Activated naive CD8-positive, alpha-beta T cell treated with anti-CD3 and anti-CD28 coated beads for 36 hours (primary cell): ENCODE measurements at regions not wholly inside any gene's neighbourhood (a gene's known extent, or its start where the extent isn't known, plus 50 kb on each side); places are given as distances from the start of the nearest gene placed in this dataset.
"Not testable (repeated sequence)": the region's sequence is repeated elsewhere in the genome, so short reads cannot be mapped to it uniquely, and the experiment has no call there.

Experiments
- DNase-seq: peaks from one replicate; pipeline ENCODE4 v3.0.0; 2021
- H3K27ac Mint-ChIP-seq: one replicate; pipeline ENCODE4 v1.8.0; 2022; ENCODE audit warnings: mild to moderate bottlenecking, moderate library complexity, mixed read lengths
- H3K27me3 Mint-ChIP-seq: one replicate; pipeline ENCODE4 v1.8.0; 2022; ENCODE audit warnings: mild to moderate bottlenecking, mixed read lengths
- H3K36me3 Mint-ChIP-seq: one replicate; pipeline ENCODE4 v1.8.0; 2021; ENCODE audit warnings: mild to moderate bottlenecking, mixed read lengths
- H3K4me1 Mint-ChIP-seq: one replicate; pipeline ENCODE4 v1.8.0; 2021; ENCODE audit warnings: mixed read lengths
- H3K4me3 Mint-ChIP-seq: one replicate; pipeline ENCODE4 v1.8.0; 2022; ENCODE audit warnings: mild to moderate bottlenecking, moderate library complexity, mixed read lengths
- H3K9me3 Mint-ChIP-seq: one replicate; pipeline ENCODE4 v1.8.0; 2022; ENCODE audit warnings: mixed read lengths

DNA sequence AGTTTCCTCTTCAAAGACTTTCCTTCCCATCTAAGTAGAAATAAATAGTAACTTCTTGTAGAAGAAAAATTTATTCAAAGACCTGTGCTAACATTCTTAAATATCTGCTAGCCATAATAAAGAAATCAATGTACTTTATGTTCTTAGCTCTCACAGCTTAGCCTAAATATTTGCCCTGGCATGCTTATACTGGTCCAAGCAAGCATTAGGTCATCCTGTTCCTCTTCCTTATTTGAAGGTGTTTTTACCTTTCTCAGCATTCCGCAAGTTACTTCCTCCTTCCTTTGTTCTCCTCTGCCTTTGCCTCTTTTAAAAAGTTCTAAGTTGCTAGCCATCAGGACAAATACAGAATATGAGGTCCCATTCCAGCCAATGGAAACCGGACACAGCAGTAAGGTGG is 623.9 kb downstream of the EPM2A start:
- H3K4me3 Mint-ChIP-seq, H3K27ac Mint-ChIP-seq, H3K9me3 Mint-ChIP-seq, H3K4me1 Mint-ChIP-seq, H3K36me3 Mint-ChIP-seq, DNase-seq: not testable (repeated sequence)
- H3K27me3 Mint-ChIP-seq: peaks cover 11% of the 10 kb centered on the region

- Mint-ChIP-seq H3K36me3 (no peaks in the 10 kb centered on the region), H3K27me3 (peaks cover 7% of the 10 kb centered on the region), H3K4me1 (no peaks in the 10 kb centered on the region), H3K4me3 (no peak overlapping the region), H3K9me3 (no peaks in the 10 kb centered on the region), H3K27ac (no peak overlapping the region)
- DNase-seq: no peak
These were observed 622.6 kb downstream of the EPM2A start for GRCh38 chr6:145112711-145113148.

DNA sequence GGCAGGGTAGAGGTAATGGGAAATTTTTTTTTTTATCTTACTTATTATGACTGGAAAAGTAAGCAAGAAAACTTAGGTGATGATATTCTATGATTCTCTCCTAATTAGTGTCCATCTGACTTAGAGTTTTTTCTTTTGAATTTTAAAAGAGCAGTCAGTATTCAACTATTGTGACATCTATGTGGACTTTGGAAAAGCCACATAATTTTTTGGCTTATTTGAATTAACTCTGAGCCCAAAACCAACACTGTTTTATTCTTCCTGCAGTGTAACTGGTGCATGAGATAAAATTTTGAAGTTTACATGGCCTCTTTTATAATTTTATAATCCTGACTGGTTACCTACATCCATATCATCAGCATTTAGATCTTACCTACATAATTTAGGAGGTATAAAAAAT is 619.7 kb downstream of the EPM2A start:
- Mint-ChIP-seq H3K27me3 (peaks cover 7% of the 10 kb centered on the region), H3K4me3 (no peak overlapping the region), H3K27ac (no peak overlapping the region), H3K9me3 (no peaks in the 10 kb centered on the region), H3K36me3 (no peaks in the 10 kb centered on the region), H3K4me1 (no peaks in the 10 kb centered on the region)
- no peak for DNase-seq

DNA sequence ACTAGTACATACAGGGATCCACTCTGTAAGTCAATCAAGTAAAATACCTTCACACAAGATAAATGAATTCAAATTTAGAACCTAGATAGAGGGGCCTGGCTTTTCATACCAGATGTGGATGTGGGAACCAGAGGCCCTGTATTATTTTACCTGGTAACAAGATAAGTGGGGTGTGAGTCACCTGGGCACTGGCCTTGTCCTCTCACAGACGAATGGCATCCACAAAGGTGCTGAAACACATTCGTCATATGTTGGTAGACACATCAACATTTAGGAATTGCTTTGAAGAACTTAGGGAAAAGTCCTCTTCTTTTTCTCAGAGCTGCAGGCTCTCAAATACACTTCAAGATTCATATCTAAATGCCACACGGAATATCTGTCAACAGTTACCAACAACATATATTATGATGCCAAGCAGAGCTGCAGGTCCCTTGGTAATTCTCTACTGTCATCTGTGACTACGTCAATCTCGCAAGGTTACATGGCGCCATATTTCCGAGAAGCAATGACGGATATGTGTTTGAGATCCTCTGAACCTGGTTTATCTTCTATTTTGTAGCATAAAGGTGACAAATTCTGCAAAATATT is 618.6 kb downstream of the EPM2A start:
- Mint-ChIP-seq H3K27me3 (peaks cover 7% of the 10 kb centered on the region), H3K36me3 (no peaks in the 10 kb centered on the region), H3K27ac (no peak overlapping the region), H3K9me3 (no peaks in the 10 kb centered on the region), H3K4me3 (no peak overlapping the region), H3K4me1 (no peaks in the 10 kb centered on the region)
- no peak for DNase-seq

GRCh38 chr6:145118224-145118623 is 617.1 kb downstream of the EPM2A start:
- H3K27me3 Mint-ChIP-seq: peaks cover 7% of the 10 kb centered on the region
- H3K4me1 Mint-ChIP-seq: no peaks in the 10 kb centered on the region
- peaks cover 1% of the 10 kb centered on the region for H3K9me3 Mint-ChIP-seq
- no peak for DNase-seq
- no peak overlapping the region for H3K4me3 Mint-ChIP-seq
- no peaks in the 10 kb centered on the region for H3K36me3 Mint-ChIP-seq
- H3K27ac Mint-ChIP-seq: no peak overlapping the region

GRCh38 chr6:145119081-145119480 is 616.2 kb downstream of the EPM2A start:
- H3K4me3 Mint-ChIP-seq: no peak overlapping the region
- H3K36me3 Mint-ChIP-seq: no peaks in the 10 kb centered on the region
- DNase-seq: no peak
- peaks cover 1% of the 10 kb centered on the region for H3K9me3 Mint-ChIP-seq
- no peak overlapping the region for H3K27ac Mint-ChIP-seq
- peaks cover 4% of the 10 kb centered on the region for H3K27me3 Mint-ChIP-seq
- H3K4me1 Mint-ChIP-seq: no peaks in the 10 kb centered on the region

DNA sequence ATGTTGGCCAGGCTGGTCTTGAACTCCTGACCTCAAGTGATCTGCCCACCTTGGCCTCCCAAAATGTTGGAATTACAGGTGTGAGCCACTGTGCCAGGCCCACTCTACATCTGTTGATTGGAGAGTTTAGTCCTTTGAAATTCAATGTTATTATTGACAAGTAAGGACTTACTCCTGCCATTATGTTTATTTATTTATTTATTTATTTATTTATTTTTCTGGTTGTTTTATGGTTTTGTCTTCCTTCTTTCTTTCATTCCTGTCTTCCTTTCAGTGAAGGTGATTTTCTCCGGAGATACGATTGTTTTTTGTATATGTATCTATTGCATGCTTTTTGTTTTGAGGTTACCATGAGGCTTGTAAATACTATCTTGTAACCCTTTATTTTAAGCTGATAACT is 602.6 kb downstream of the EPM2A start:
- DNase-seq: no peak
- Mint-ChIP-seq H3K4me3 (no peak overlapping the region), H3K9me3 (no peaks in the 10 kb centered on the region), H3K27me3 (peaks cover 12% of the 10 kb centered on the region), H3K27ac (no peak overlapping the region), H3K36me3 (no peaks in the 10 kb centered on the region), H3K4me1 (no peaks in the 10 kb centered on the region)

- Mint-ChIP-seq H3K27ac (no peak overlapping the region), H3K4me3 (no peak overlapping the region), H3K4me1 (no peaks in the 10 kb centered on the region), H3K9me3 (no peaks in the 10 kb centered on the region), H3K27me3 (peaks cover 17% of the 10 kb centered on the region), H3K36me3 (no peaks in the 10 kb centered on the region)
- no peak for DNase-seq
These were observed 599.6 kb downstream of the EPM2A start for GRCh38 chr6:145135702-145136101.

DNA sequence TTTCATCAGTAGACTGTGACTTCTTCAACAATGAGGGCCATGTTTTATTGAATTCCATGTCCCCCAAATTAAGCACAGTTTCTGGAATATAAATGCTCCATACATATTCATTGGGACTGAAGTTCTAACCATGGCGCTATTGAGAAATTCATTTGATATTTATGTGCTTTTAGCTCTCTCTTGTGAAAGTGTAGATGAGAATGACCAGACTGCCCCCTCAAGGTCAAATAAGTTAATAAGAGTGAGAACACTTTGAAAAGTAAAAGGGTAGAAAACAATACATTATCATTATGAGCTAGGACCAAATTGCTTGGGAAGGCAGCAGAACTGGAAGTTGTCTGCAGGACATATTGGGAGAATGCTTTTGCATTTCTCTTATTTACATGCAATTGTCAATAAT is 597.9 kb downstream of the EPM2A start:
- no peak overlapping the region for H3K27ac Mint-ChIP-seq
- peaks cover 19% of the 10 kb centered on the region for H3K27me3 Mint-ChIP-seq
- no peak overlapping the region for H3K4me3 Mint-ChIP-seq
- no peaks in the 10 kb centered on the region for H3K36me3 Mint-ChIP-seq
- no peaks in the 10 kb centered on the region for H3K4me1 Mint-ChIP-seq
- no peaks in the 10 kb centered on the region for H3K9me3 Mint-ChIP-seq
- no peak for DNase-seq

DNA sequence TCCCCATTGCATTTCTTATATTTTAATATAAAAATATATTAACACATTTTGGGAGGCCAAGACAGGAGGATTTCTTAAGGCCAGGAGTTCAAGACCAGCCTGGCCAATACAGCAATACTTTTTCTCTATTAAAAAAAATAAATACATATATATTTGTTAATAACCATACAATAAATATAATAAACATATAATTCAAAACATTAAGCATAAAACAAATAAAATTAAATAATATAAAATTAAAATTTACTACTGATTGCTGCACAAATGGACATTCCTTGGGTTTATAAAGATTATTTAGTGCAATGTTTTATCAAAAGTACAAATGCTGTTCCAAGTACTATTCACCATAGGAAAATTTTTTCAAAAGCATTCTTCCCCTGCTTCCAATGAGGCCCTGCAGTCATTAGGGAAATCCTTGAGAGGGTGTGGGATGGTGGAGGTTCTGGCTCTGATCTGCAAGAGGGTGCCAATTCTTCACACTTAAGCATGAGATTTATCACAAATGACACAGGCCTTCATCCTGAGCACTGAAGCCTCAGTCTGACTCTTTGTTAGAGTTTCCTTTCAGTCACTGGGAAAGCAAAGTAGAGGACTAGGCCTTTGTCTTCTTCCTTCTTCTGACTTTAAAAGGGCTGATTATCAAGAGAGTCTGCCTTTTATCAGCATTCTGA is 596.7 kb downstream of the EPM2A start:
- no peak overlapping the region for H3K27ac Mint-ChIP-seq
- H3K27me3 Mint-ChIP-seq: peaks cover 21% of the 10 kb centered on the region
- DNase-seq: no peak
- no peaks in the 10 kb centered on the region for H3K4me1 Mint-ChIP-seq
- no peaks in the 10 kb centered on the region for H3K9me3 Mint-ChIP-seq
- H3K36me3 Mint-ChIP-seq: no peaks in the 10 kb centered on the region
- H3K4me3 Mint-ChIP-seq: no peak overlapping the region

- Mint-ChIP-seq H3K9me3 (no peaks in the 10 kb centered on the region), H3K4me3 (no peak overlapping the region), H3K27me3 (peaks cover 20% of the 10 kb centered on the region), H3K4me1 (no peaks in the 10 kb centered on the region), H3K27ac (no peak overlapping the region), H3K36me3 (no peaks in the 10 kb centered on the region)
- no peak for DNase-seq
These were observed 596.0 kb downstream of the EPM2A start for GRCh38 chr6:145139140-145139850.

GRCh38 chr6:145139895-145140294 is 595.4 kb downstream of the EPM2A start:
- Mint-ChIP-seq H3K4me3 (no peak overlapping the region), H3K36me3 (no peaks in the 10 kb centered on the region), H3K4me1 (no peaks in the 10 kb centered on the region), H3K9me3 (no peaks in the 10 kb centered on the region), H3K27me3 (peaks cover 20% of the 10 kb centered on the region), H3K27ac (no peak overlapping the region)
- no peak for DNase-seq

GRCh38 chr6:145141572-145141971 is 593.7 kb downstream of the EPM2A start:
- no peak for DNase-seq
- Mint-ChIP-seq H3K4me3 (no peak overlapping the region), H3K36me3 (no peaks in the 10 kb centered on the region), H3K27me3 (peaks cover 14% of the 10 kb centered on the region), H3K9me3 (no peaks in the 10 kb centered on the region), H3K27ac (no peak overlapping the region), H3K4me1 (no peaks in the 10 kb centered on the region)

DNA sequence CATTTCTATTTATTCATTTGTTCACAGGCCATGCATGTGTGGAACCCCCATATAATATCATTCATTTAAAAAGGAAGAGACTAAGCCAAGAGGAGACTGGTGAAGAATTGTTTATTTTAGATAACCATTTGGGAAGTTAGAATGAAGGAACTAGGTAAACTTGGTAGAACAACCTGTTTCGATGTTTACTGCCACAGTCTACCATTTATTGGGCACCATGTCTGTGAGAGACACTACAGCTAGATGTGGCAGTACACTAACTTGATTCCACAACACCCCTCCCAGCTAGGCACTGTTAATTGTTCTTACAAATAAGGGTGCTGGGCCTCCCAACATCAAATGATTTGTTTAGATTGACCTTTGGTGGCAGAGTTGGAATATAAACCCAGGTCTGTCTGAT is 592.4 kb downstream of the EPM2A start:
- no peak for DNase-seq
- no peak overlapping the region for H3K4me3 Mint-ChIP-seq
- H3K36me3 Mint-ChIP-seq: no peaks in the 10 kb centered on the region
- H3K27ac Mint-ChIP-seq: no peak overlapping the region
- peaks cover 11% of the 10 kb centered on the region for H3K27me3 Mint-ChIP-seq
- no peaks in the 10 kb centered on the region for H3K4me1 Mint-ChIP-seq
- H3K9me3 Mint-ChIP-seq: no peaks in the 10 kb centered on the region

GRCh38 chr6:145143379-145143778 is 591.9 kb downstream of the EPM2A start:
- Mint-ChIP-seq H3K9me3 (no peaks in the 10 kb centered on the region), H3K27me3 (peaks cover 11% of the 10 kb centered on the region), H3K27ac (no peak overlapping the region), H3K4me1 (no peaks in the 10 kb centered on the region), H3K36me3 (no peaks in the 10 kb centered on the region), H3K4me3 (no peak overlapping the region)
- no peak for DNase-seq

- Mint-ChIP-seq H3K27ac (no peak overlapping the region), H3K9me3 (no peaks in the 10 kb centered on the region), H3K4me3 (no peak overlapping the region), H3K4me1 (no peaks in the 10 kb centered on the region), H3K36me3 (no peaks in the 10 kb centered on the region), H3K27me3 (peaks cover 7% of the 10 kb centered on the region)
- DNase-seq: no peak
These were observed 587.8 kb downstream of the EPM2A start for GRCh38 chr6:145147559-145147958.
